GM18511 (cell line): ENCODE measurements at regions not wholly inside any gene's neighbourhood (a gene's known extent, or its start where the extent isn't known, plus 50 kb on each side); places are given as distances from the start of the nearest gene placed in this dataset.
A peak's percentile ranks its signal among the peaks of the same experiment; 100 is the strongest.

Source experiments
- ATAC-seq: cut with Tn5 transposase; IDR thresholded peaks from one replicate; pipeline ENCODE4 v1.9.1; 2021; ENCODE audit warnings: mild to moderate bottlenecking, moderate library complexity; ENCODE audit not compliant: unreplicated experiment

GRCh38 chr12:127290251-127290650 is 976.7 kb upstream of the TMEM132C start:
- ATAC-seq: no peak

- ATAC-seq: no peak
Measured at GRCh38 chr12:127292736-127293135, 974.2 kb upstream of the TMEM132C start.

DNA sequence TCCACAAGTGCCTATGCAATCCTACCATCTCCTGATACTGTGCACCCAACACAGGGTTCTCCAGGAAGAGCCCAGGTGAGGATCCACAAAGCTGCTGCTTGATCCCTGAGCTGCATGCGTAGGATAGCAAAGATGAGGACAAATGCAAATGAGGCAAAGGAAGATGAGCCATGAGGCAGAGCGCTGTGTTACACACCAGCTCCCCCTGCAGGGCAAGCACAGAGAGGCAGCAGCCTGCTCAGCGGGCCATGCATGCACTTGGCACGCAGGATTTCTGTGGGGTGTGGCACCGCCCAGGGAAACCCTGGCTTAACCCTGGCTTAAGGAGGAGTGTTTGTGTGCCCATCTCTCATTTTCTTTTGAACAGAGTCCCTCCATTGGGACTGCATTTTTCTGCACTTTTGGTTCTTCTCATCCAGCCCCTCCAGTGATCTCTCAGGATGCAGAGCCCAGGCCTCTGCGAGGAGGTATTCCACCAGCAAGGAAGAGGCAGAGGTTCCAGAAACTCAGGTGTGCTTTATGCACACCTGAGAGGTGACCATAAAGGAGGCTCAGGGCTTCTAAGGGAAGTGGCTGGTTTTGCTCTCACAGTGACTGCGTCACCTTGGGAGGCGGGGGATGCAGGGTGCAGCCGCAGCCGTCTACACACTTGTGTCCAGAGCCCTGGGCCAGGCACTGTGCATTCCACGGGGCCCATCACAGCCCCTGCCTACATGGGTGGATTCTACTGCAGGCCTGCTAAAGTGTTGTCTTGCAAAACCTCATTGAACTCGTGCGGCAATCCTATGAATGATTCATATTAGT is 973.3 kb upstream of the TMEM132C start:
- peak; percentile 55 for ATAC-seq

DNA sequence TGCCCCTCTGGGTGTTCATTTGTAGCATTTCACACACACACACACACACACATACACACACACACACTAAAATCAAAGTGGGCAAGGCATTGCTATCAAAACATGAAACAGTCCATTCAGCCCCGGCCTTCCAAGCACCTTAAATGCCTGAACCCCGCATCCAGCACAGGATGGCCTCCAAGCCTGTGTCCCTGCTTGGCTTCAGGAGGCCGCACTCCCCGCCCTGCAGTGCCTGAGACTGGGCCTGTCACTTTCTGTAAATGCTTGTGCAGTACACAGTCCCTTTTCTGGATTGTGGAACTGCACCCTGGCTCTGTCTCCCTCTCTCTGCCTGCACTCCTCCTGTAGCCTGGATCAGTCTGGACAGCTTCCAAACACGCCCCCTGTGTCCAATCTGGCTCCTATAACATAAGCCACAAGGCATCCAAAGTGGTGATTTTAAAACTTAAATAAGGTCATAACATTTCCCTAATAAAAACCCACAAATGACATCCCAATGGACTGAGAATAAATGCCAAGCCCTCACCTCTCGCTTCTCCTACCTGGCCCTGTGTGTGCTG is 972.2 kb upstream of the TMEM132C start:
- no peak for ATAC-seq

GRCh38 chr12:127295630-127296029 is 971.3 kb upstream of the TMEM132C start:
- ATAC-seq: no peak

DNA sequence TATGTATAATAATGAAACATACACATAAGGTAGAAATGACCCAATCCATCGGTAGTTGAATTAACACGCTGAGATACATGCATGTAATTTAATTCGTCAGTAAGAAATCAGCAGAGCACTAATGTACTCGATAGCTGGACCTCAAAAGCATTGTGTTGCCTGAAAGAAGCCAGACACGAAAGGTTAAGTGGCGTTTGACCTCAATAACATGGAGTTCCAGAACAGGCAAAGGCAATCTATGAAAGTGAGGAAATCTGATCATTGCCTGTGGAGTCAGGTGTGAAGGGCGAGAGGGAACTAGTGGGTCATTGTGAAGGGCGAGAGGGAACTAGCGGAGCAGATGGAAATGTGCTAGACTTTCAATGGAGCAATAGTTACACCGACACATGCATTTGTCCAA is 970.4 kb upstream of the TMEM132C start:
- ATAC-seq: no peak

- no peak for ATAC-seq
Measured at GRCh38 chr12:127297327-127297726, 969.6 kb upstream of the TMEM132C start.

DNA sequence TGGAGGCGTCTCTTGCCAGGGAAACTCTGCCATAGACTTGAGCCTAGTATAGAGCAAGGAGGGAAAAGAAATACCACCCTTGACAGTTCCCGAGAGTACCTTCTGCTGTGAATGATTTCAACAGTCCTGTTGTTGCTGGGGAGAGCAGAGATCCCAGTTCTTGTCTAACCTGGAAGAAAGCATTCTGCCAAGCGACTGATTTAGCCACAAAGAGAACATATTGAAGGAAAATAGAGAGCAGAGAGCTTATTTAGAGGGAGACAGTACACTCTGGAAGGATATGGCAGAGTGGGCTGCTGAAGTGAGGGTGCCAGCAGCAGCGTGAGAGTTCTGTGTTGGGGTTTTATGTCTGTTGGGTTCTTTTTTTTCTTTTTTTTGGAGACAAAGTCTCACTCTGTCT is 966.9 kb upstream of the TMEM132C start:
- no peak for ATAC-seq

DNA sequence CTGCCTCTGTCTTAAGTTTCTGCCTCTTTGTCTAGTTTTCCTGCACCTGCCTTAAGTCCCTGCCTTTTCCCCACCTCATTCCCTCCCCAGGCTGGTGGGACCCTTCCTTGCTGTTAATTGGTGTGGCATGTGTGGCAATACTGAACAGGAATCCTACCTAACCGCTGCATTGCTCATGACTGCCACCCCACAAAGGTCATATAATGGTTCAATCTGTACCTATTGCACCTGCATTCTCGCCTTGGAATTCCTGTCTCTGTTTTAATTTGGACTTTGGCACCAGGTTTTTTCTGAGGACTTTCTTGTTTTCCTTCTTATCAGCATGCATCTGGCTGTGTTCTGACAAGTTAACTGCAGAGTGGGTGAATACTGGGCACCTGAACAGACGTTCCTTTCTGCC is 966.2 kb upstream of the TMEM132C start:
- no peak for ATAC-seq

DNA sequence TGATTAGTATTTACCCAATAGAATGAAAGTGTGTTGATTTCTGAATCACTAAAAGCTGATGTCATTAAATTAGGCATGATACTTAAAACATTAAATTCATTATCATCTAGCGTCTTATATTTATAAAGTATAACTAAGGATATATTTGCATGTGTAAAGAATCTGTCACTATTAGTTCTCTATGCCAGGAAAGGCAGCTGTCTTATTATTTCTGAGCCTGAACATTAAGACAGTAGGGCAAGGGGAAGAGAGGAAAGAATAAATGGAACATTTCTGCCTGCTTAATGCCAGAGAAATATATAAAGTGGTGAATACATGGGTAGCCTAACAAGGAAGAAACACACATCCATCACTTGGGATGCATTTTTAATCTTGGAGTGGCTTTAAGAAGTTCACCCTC is 965.1 kb upstream of the TMEM132C start:
- no peak for ATAC-seq

GRCh38 chr12:127304751-127305725 is 961.9 kb upstream of the TMEM132C start:
- no peak for ATAC-seq

DNA sequence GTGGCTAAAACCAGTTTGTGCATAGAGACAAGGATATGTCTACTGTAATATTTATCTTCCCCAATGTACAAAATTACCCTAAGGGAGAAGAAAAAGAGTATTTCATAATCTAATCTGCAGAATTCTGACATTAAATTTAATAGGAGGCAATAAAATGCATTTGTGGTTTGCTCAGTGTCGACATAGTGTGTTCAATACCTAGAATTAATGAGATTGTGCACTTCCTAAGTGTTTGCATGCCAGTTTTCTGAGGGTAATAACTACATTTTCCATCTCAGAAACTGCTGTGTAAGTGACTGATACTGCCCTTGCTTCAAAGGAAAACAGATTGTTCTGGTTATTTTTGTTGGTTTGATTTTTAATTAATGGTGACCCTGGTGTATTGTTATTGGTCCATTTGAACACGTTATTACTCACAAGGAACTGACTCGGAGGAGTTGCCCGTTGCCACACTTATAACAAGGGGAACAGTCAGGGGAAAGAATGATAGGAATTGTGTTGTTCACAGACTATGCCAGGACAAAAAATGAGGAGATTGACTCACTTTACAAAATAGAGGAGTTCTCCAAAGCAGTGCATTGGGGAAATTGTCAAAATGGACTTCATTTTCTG is 960.3 kb upstream of the TMEM132C start:
- ATAC-seq: no peak

DNA sequence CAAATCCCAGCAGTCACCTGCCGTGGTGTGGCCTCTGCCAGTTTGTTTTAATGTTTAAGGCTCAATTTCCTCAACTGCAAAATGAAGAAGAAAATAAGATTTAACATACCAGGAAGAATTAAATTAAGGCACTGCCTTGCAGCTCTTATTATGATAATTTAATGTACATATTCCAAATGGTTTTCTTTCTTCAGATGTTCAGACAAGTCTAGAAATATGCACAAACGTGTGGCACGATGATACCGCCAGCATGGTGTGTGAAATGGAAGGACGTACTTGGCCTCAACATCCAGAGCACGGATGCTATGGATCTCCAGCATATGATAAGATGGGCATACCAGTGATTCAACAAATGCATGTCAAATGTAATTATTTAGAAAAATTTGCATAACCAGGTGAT is 959.4 kb upstream of the TMEM132C start:
- no peak for ATAC-seq

- no peak for ATAC-seq
Measured at GRCh38 chr12:127308148-127308547, 958.8 kb upstream of the TMEM132C start.

- ATAC-seq: no peak
Measured at GRCh38 chr12:127310548-127310947, 956.4 kb upstream of the TMEM132C start.

- ATAC-seq: no peak
Measured at GRCh38 chr12:127311720-127312364, 955.1 kb upstream of the TMEM132C start.

DNA sequence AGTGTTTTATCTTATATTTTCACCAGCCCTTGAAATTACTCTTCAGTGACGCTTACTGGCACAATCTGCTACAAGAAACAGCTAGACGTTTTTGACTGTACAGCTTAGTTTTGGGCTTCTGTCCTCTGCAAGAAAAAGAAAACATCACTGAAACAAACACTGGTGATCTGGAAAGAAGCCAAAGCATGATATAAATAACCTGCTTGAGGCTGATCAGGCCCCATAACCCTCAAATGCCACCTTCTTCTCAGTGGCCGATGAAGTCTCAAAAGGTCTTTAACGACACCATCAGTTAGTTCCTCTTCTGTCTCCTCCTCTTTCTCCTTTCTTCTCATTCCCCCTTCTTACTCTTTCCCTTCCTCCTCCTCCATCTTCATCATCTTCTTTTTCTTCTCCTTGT is 942.3 kb upstream of the TMEM132C start:
- ATAC-seq: no peak

DNA sequence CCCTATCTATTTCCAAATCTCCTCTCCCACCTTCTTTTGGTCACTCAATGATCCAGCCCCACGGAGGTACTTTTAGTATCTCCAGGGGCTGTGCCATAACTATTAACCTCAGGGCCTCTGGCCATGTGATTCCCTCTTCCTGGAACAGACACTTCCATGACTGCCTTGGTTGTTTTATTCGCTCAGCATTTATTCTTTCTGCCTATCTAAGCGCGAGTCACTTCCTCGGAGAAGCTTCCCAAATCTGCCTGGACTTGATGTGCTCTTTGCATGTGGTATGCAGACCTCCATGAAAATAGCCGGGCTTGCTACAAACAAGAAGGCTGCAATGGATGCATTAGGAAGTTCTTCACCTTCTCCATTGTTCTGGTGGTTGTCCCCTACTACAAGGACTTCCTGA is 939.0 kb upstream of the TMEM132C start:
- ATAC-seq: no peak

- ATAC-seq: no peak
Measured at GRCh38 chr12:127328867-127329266, 938.1 kb upstream of the TMEM132C start.

GRCh38 chr12:127334365-127334764 is 932.6 kb upstream of the TMEM132C start:
- no peak for ATAC-seq
